Ishikawa (cell line): ENCODE measurements at regions not wholly inside any gene's neighbourhood (a gene's known extent, or its start where the extent isn't known, plus 50 kb on each side); places are given as distances from the start of the nearest gene placed in this dataset.

Experiments used
- CEBPB ChIP-seq: IDR thresholded peaks from 2 replicates; pipeline ENCODE4 v1.6.1; 2012
- CREB1 ChIP-seq: IDR thresholded peaks from 2 replicates; pipeline ENCODE4 v1.6.1; 2012; ENCODE audit warnings: low read depth
- EGR1 ChIP-seq: IDR thresholded peaks from 2 replicates; pipeline ENCODE4 v1.6.1; 2012
- EP300 ChIP-seq: IDR thresholded peaks from 2 replicates; pipeline ENCODE4 v1.6.1; 2012; ENCODE audit warnings: borderline replicate concordance
- FOXM1 ChIP-seq: IDR thresholded peaks from 2 replicates; pipeline ENCODE4 v1.6.1; 2012; ENCODE audit warnings: low read depth, borderline replicate concordance
- MAX ChIP-seq: IDR thresholded peaks from 2 replicates; pipeline ENCODE4 v1.6.1; 2012
- NFIC ChIP-seq: IDR thresholded peaks from 2 replicates; pipeline ENCODE4 v1.6.1; 2012
- RAD21 ChIP-seq: IDR thresholded peaks from 2 replicates; pipeline ENCODE4 v1.6.1; 2012; ENCODE audit warnings: low read depth
- REST ChIP-seq: IDR thresholded peaks from 2 replicates; pipeline ENCODE4 v1.6.1; 2012; ENCODE audit warnings: low read depth, mild to moderate bottlenecking
- TAF1 ChIP-seq: IDR thresholded peaks from 2 replicates; pipeline ENCODE4 v1.6.1; 2012; ENCODE audit warnings: low read depth, mild to moderate bottlenecking
- TCF12 ChIP-seq: IDR thresholded peaks from 2 replicates; pipeline ENCODE4 v1.6.1; 2012; ENCODE audit warnings: low read depth
- TEAD4 ChIP-seq: IDR thresholded peaks from 2 replicates; pipeline ENCODE4 v1.6.1; 2012
- USF1 ChIP-seq: IDR thresholded peaks from 2 replicates; pipeline ENCODE4 v1.6.1; 2012
- YY1 ChIP-seq: IDR thresholded peaks from 2 replicates; pipeline ENCODE4 v1.6.1; 2012; ENCODE audit warnings: low read depth
- ZBTB7A ChIP-seq: IDR thresholded peaks from 2 replicates; pipeline ENCODE4 v1.6.1; 2012; ENCODE audit warnings: low read depth

GRCh38 chr14:76312821-76313220, 63.1 kb upstream of the ESRRB start:
- TF ChIP-seq TEAD4 (no peak), EP300 (no peak), USF1 (no peak), EGR1 (no peak), NFIC (no peak), TCF12 (no peak), REST (no peak), CREB1 (no peak), RAD21 (no peak), ZBTB7A (no peak), MAX (no peak), CEBPB (no peak), TAF1 (no peak), YY1 (no peak), FOXM1 (no peak)

GRCh38 chr14:76313303-76313702, 62.6 kb upstream of the ESRRB start:
- TF ChIP-seq ZBTB7A, result no peak
- TF ChIP-seq REST, result no peak
- TF ChIP-seq NFIC, result no peak

- TF ChIP-seq EP300, result no peak
- TF ChIP-seq CREB1, result no peak
- no peak for TF ChIP-seq CEBPB
- TF ChIP-seq TCF12, result no peak
- TF ChIP-seq USF1, result no peak
- no peak for TF ChIP-seq ZBTB7A
- no peak for TF ChIP-seq EGR1
Measured at GRCh38 chr14:76313852-76314251, 62.1 kb upstream of the ESRRB start.

- TF ChIP-seq EP300 (no peak), REST (no peak), NFIC (no peak), CREB1 (no peak), RAD21 (no peak), TCF12 (no peak), MAX (no peak), TAF1 (no peak), TEAD4 (no peak), YY1 (no peak), CEBPB (no peak), EGR1 (no peak), ZBTB7A (no peak), USF1 (no peak), FOXM1 (no peak)
Measured at GRCh38 chr14:76314521-76315034, 61.4 kb upstream of the ESRRB start.

GRCh38 chr14:76320486-76320885, 55.5 kb upstream of the ESRRB start:
- TF ChIP-seq USF1 (no peak), MAX (no peak), RAD21 (no peak), TEAD4 (no peak), REST (no peak), ZBTB7A (no peak), CEBPB (no peak), CREB1 (no peak), TCF12 (no peak), EP300 (no peak), TAF1 (no peak), YY1 (no peak), NFIC (no peak), EGR1 (no peak), FOXM1 (no peak)
